IMR-90 (cell line): ENCODE measurements at regions not wholly inside any gene's neighbourhood (a gene's known extent, or its start where the extent isn't known, plus 50 kb on each side); places are given as distances from the start of the nearest gene placed in this dataset.

Source experiments
- ATAC-seq: fragments of 200-7000 bp; cut with Tn5 transposase; 2 replicates; pipeline ENCODE4 v1.9.1; 2020; ENCODE audit warnings: low read depth, mild to moderate bottlenecking, moderate library complexity
- BruUV-seq: library from RNA; stranded (reverse); fragments of 400-500 nt; replicated peaks from 2 replicates; lab custom pipeline; 2021; lab: Mats Ljungman, UMichigan
- CTCF ChIA-PET: fragments of 300-600 bp; formaldehyde crosslinking; extraction: SDS; loops from one replicate; lab custom pipeline; 2021; ENCODE audit warnings: antibody characterized with exemption; lab: Yijun Ruan, JAX
- POLR2A ChIA-PET: fragments of 300-600 bp; sonication (Branson Sonifier 250); formaldehyde crosslinking; loops from one replicate; lab custom pipeline; 2022; ENCODE audit warnings: antibody characterized with exemption; ENCODE audit not compliant: unreplicated experiment; lab: Charles Lee
- DNase-seq: peaks from one replicate; pipeline ENCODE4 v3.0.0; 2013
- H2AFZ ChIP-seq: replicated peaks from 2 replicates; pipeline ENCODE3; 2013; ENCODE audit warnings: low read length, mild to moderate bottlenecking; ENCODE audit not compliant: poor library complexity
- H2AK5ac ChIP-seq: 2 replicates; pipeline ENCODE4 v1.6.1; 2013; ENCODE audit warnings: low read depth, low read length, inconsistent platforms
- H2AK9ac ChIP-seq: replicated peaks from 2 replicates; pipeline ENCODE3; 2013; ENCODE audit warnings: mild to moderate bottlenecking, low read depth, low read length, moderate library complexity; ENCODE audit not compliant: poor library complexity
- H2BK120ac ChIP-seq: 2 replicates; pipeline ENCODE4 v1.6.1; 2013; ENCODE audit warnings: low read depth, low read length, inconsistent platforms
- H2BK15ac ChIP-seq: 3 replicates; pipeline ENCODE4 v1.6.1; 2013; ENCODE audit warnings: low read depth, low read length, inconsistent platforms
- H2BK20ac ChIP-seq: 2 replicates; pipeline ENCODE4 v1.6.1; 2013; ENCODE audit warnings: low read depth, mild to moderate bottlenecking, inconsistent platforms, low read length, moderate library complexity
- H2BK5ac ChIP-seq: 2 replicates; pipeline ENCODE4 v1.6.1; 2013; ENCODE audit warnings: mild to moderate bottlenecking, low read depth, low read length, inconsistent platforms; ENCODE audit not compliant: poor library complexity, severe bottlenecking
- H3K14ac ChIP-seq: replicated peaks from 2 replicates; pipeline ENCODE4 v1.6.1; 2013; ENCODE audit warnings: low read depth, low read length, inconsistent platforms
- H3K18ac ChIP-seq: 2 replicates; pipeline ENCODE4 v1.6.1; 2013; ENCODE audit warnings: low read depth, low read length, control low read depth
- H3K23ac ChIP-seq: 2 replicates; pipeline ENCODE4 v1.6.1; 2013; ENCODE audit warnings: low read depth, low read length, inconsistent platforms
- H3K27ac ChIP-seq: 2 replicates; pipeline ENCODE4 v1.5.1; 2013; ENCODE audit warnings: mild to moderate bottlenecking, control low read depth, low read length; ENCODE audit not compliant: insufficient read depth
- H3K27me3 ChIP-seq: 2 replicates; pipeline ENCODE4 v1.6.1; 2013; ENCODE audit warnings: low read length; ENCODE audit not compliant: control insufficient read depth, insufficient read depth
- H3K36me3 ChIP-seq: 2 replicates; pipeline ENCODE4 v1.6.1; 2013; ENCODE audit warnings: low read length, mixed read lengths; ENCODE audit not compliant: control insufficient read depth, insufficient read depth
- H3K4ac ChIP-seq: 2 replicates; pipeline ENCODE4 v1.6.1; 2013; ENCODE audit warnings: low read depth, low read length, inconsistent platforms
- H3K4me1 ChIP-seq: 2 replicates; pipeline ENCODE4 v1.6.1; 2013; ENCODE audit warnings: low read length, mixed read lengths; ENCODE audit not compliant: control insufficient read depth, insufficient read depth
- H3K4me2 ChIP-seq: 2 replicates; pipeline ENCODE4 v1.6.1; 2013; ENCODE audit warnings: low read depth, mild to moderate bottlenecking, control low read depth, low read length, moderate library complexity
- H3K4me3 ChIP-seq: 2 replicates; pipeline ENCODE4 v1.5.1; 2013; ENCODE audit warnings: low read depth, mild to moderate bottlenecking, control low read depth, low read length, moderate library complexity; ENCODE audit not compliant: insufficient read depth
- H3K56ac ChIP-seq: 2 replicates; pipeline ENCODE4 v1.6.1; 2013; ENCODE audit warnings: low read length, inconsistent platforms; ENCODE audit not compliant: insufficient read depth; ENCODE audit errors: extremely low read depth
- H3K79me1 ChIP-seq, 2 experiments: 2 replicates each; pipeline ENCODE4 v1.6.1; 2013; ENCODE audit warnings: low read length in 2 of 2, inconsistent platforms in 1 of 2, low read depth in 1 of 2
- H3K9ac ChIP-seq: 2 replicates; pipeline ENCODE4 v1.6.1; 2013; ENCODE audit warnings: low read depth, low read length, control low read depth
- H3K9me1 ChIP-seq: 2 replicates; pipeline ENCODE4 v1.6.1; 2013; ENCODE audit warnings: low read length, inconsistent platforms; ENCODE audit not compliant: insufficient read depth
- H3K9me3 ChIP-seq: 2 replicates; pipeline ENCODE4 v1.6.1; 2013; ENCODE audit warnings: low read length; ENCODE audit not compliant: control insufficient read depth, insufficient read depth
- H4K20me1 ChIP-seq: 2 replicates; pipeline ENCODE4 v1.6.1; 2013; ENCODE audit warnings: low read length, inconsistent platforms; ENCODE audit not compliant: insufficient read depth
- H4K5ac ChIP-seq: 2 replicates; pipeline ENCODE4 v1.6.1; 2013; ENCODE audit warnings: mild to moderate bottlenecking, low read depth, low read length, control low read depth
- H4K8ac ChIP-seq, 2 experiments: 2 replicates each; pipeline ENCODE4 v1.6.1; 2013; ENCODE audit warnings: low read depth in 2 of 2, low read length in 2 of 2, control low read depth in 1 of 2, inconsistent platforms in 1 of 2
- H4K91ac ChIP-seq: 2 replicates; pipeline ENCODE4 v1.6.1; 2013; ENCODE audit warnings: low read depth, low read length, inconsistent platforms; ENCODE audit not compliant: insufficient read depth
- BHLHE40 ChIP-seq: fragments of 150-350 bp; IDR thresholded peaks from 2 replicates; pipeline ENCODE4 v1.6.1; 2016; ENCODE audit warnings: mild to moderate bottlenecking, low read depth, low read length
- CEBPB ChIP-seq: IDR thresholded peaks from 2 replicates; pipeline ENCODE4 v1.6.1; 2012; ENCODE audit warnings: low read depth, low read length, improper control_type of control experiment
- CHD1 ChIP-seq: IDR thresholded peaks from 2 replicates; pipeline ENCODE4 v1.6.1; 2012; ENCODE audit warnings: low read depth, low read length, improper control_type of control experiment
- CTCF ChIP-seq: conservative IDR thresholded peaks from 2 replicates; pipeline ENCODE4 v1.5.1; 2012; ENCODE audit warnings: mild to moderate bottlenecking, low read depth, low read length, improper control_type of control experiment
- FOS ChIP-seq: fragments of 150-350 bp; IDR thresholded peaks from 2 replicates; pipeline ENCODE4 v1.6.1; 2016; ENCODE audit warnings: low read depth, low read length
- MAFK ChIP-seq: IDR thresholded peaks from 2 replicates; pipeline ENCODE4 v1.6.1; 2012; ENCODE audit warnings: low read depth, low read length, improper control_type of control experiment
- MAZ ChIP-seq: IDR thresholded peaks from 2 replicates; pipeline ENCODE4 v1.6.1; 2012; ENCODE audit warnings: low read depth, mild to moderate bottlenecking, low read length, improper control_type of control experiment, moderate library complexity, borderline replicate concordance
- MXI1 ChIP-seq: IDR thresholded peaks from 2 replicates; pipeline ENCODE4 v1.6.1; 2012; ENCODE audit warnings: low read depth, mild to moderate bottlenecking, low read length, moderate library complexity, borderline replicate concordance
- NFE2L2 ChIP-seq: fragments of 150-350 bp; IDR thresholded peaks from 2 replicates; pipeline ENCODE4 v1.6.1; 2016; ENCODE audit warnings: low read depth, mild to moderate bottlenecking, low read length
- POLR2A ChIP-seq: IDR thresholded peaks from 2 replicates; pipeline ENCODE4 v1.6.1; 2012; ENCODE audit warnings: mild to moderate bottlenecking, low read depth, low read length
- RAD21 ChIP-seq: IDR thresholded peaks from 2 replicates; pipeline ENCODE4 v1.6.1; 2012; ENCODE audit warnings: low read length, improper control_type of control experiment
- RCOR1 ChIP-seq: IDR thresholded peaks from 2 replicates; pipeline ENCODE4 v1.6.1; 2012; ENCODE audit warnings: mild to moderate bottlenecking, low read length, improper control_type of control experiment; ENCODE audit not compliant: insufficient replicate concordance
- RFX5 ChIP-seq: IDR thresholded peaks from 2 replicates; pipeline ENCODE4 v1.8.0; 2012; ENCODE audit warnings: low read depth, mild to moderate bottlenecking, low read length, moderate library complexity
- SMC3 ChIP-seq: fragments of 150-350 bp; IDR thresholded peaks from 2 replicates; pipeline ENCODE4 v1.6.1; 2016; ENCODE audit warnings: low read depth, mild to moderate bottlenecking, antibody characterized with exemption, low read length, moderate library complexity
- USF2 ChIP-seq: fragments of 150-350 bp; IDR thresholded peaks from 2 replicates; pipeline ENCODE4 v1.6.1; 2017; ENCODE audit warnings: mild to moderate bottlenecking, antibody characterized with exemption, low read length, low read depth
- WGBS, 2 experiments: methylation state at CpG; one replicate each; pipeline versions ENCODE4 v1.1.5 to v1.1.7; 2013; ENCODE audit warnings: missing lambda C conversion rate in 2 of 2; ENCODE audit not compliant: insufficient read length in 1 of 2; ENCODE audit errors: extremely low coverage in 2 of 2; 5-methylcytosine and 5-hydroxymethylcytosine counted together
- dilution Hi-C: fragments of 300-500 bp; cut with HindIII; formaldehyde crosslinking; loops from one replicate; pipeline ENCODE4 v1.14.3; 2018; ENCODE audit warnings: low sequenced_read_pairs; ENCODE audit not compliant: unreplicated experiment
- in situ Hi-C: fragments of 300-500 bp; cut with MboI; formaldehyde crosslinking; loops from 3 replicates; pipeline ENCODE4 v1.14.3; 2019; ENCODE audit warnings: low sequenced_read_pairs, inconsistent platforms, mixed read lengths
- intact Hi-C: fragments of 100-400 bp; cut with micrococcal nuclease; formaldehyde crosslinking; loops from 2 replicates; pipeline ENCODE4 v1.10.0; 2022
- TF ChIP-seq, protein P1 (sequence below): fragments of 150-350 bp; IDR thresholded peaks from 2 replicates; pipeline ENCODE4 v1.6.1; 2016; ENCODE audit warnings: low read depth, mild to moderate bottlenecking, low read length, moderate library complexity, borderline replicate concordance

- H3K56ac ChIP-seq = no peak overlapping the region
- no peak overlapping the region for H2AFZ ChIP-seq
- H2BK120ac ChIP-seq = no peak overlapping the region
- H3K4me3 ChIP-seq = no peak overlapping the region
- H3K9me1 ChIP-seq = no peaks in the 10 kb centered on the region
- POLR2A ChIA-PET = no interaction called here
- BruUV-seq = no TSS peak
- no peak overlapping the region for H3K18ac ChIP-seq
- in situ Hi-C loops = no loop called here
- H3K4me2 ChIP-seq = no peak overlapping the region
- no peak overlapping the region for H2AK9ac ChIP-seq
- H4K8ac ChIP-seq = no peak overlapping the region
- TF ChIP-seq MXI1 (no peak), RAD21 (no peak), SMC3 (no peak), MAZ (no peak), CTCF (no peak), CEBPB (no peak), MAFK (no peak), RFX5 (no peak), CHD1 (no peak), RCOR1 (no peak), USF2 (no peak), POLR2A (no peak), NFE2L2 (no peak), FOS (no peak), BHLHE40 (no peak)
- TF ChIP-seq, protein P1, sequence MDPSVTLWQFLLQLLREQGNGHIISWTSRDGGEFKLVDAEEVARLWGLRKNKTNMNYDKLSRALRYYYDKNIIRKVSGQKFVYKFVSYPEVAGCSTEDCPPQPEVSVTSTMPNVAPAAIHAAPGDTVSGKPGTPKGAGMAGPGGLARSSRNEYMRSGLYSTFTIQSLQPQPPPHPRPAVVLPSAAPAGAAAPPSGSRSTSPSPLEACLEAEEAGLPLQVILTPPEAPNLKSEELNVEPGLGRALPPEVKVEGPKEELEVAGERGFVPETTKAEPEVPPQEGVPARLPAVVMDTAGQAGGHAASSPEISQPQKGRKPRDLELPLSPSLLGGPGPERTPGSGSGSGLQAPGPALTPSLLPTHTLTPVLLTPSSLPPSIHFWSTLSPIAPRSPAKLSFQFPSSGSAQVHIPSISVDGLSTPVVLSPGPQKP = no peak
- H3K14ac ChIP-seq = no peak overlapping the region
- no peaks in the 10 kb centered on the region for H3K79me1 ChIP-seq
- no peaks in the 10 kb centered on the region for H3K4me1 ChIP-seq
- DNase-seq (no peak), ATAC-seq (no peak)
- dilution Hi-C loops = no loop called here
- no peaks in the 10 kb centered on the region for H3K36me3 ChIP-seq
- no peak overlapping the region for H2BK20ac ChIP-seq
- H4K91ac ChIP-seq = no peak overlapping the region
- CTCF ChIA-PET = interaction anchor here (0.9 kb wide), 1 partner anchor 9 kb away, joined by 3 read pairs; no protein-coding TSS in a partner anchor
- no peaks in the 10 kb centered on the region for H4K20me1 ChIP-seq
- WGBS, 2 experiments = no CpG with 5 or more reads among the region's 4 CpGs
- no peak overlapping the region for H3K23ac ChIP-seq
- H4K5ac ChIP-seq = no peak overlapping the region
- H2BK5ac ChIP-seq = no peak overlapping the region
- no peaks in the 10 kb centered on the region for H3K9me3 ChIP-seq
- no peak overlapping the region for H3K27ac ChIP-seq
- H2AK5ac ChIP-seq = no peak overlapping the region
- H2BK15ac ChIP-seq = no peak overlapping the region
- no peak overlapping the region for H3K4ac ChIP-seq
- peaks cover 9% of the 10 kb centered on the region for H3K27me3 ChIP-seq
- H3K9ac ChIP-seq = no peak overlapping the region
- intact Hi-C loops = no loop called here
These were observed 162.4 kb downstream of the ZDHHC21 start for GRCh38 chr9:14530841-14531240.
